Stimulated activated CD4-positive, alpha-beta T cell treated with anti-CD3 and anti-CD28 coated beads, Interleukin-15, amount 100 ng/mL, for 48 hours (primary cell): ENCODE measurements at regions not wholly inside any gene's neighbourhood (a gene's known extent, or its start where the extent isn't known, plus 50 kb on each side); places are given as distances from the start of the nearest gene placed in this dataset.

Experiments used
- DNase-seq, 2 donors: peaks; one replicate each; pipeline ENCODE4 v3.0.0-alpha.2; 2020; ENCODE audit warnings: low read depth in 2 of 2

GRCh38 chr11:8740129-8740528 is 57.5 kb downstream of the RPL27A start:
- no peak for DNase-seq

DNA sequence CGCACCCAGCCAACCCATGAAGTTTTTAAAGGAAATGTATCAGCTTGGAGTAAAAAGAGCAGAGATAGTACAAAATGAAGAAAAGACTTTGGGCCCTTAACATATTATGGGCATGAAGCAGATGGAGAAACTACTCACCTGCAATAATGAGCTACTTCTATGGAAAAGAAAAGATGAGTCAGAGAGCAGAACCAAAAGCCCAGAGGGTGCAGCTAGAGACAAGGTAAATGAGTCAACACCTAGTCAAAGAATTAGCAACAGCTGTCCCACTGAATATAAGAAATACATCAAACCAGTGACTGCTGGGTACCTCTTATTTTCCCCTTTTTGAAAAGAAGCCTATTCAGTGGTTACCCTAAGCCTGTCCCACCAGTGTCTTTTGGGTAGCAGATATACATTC is 61.8 kb downstream of the RPL27A start:
- no peak for DNase-seq

DNA sequence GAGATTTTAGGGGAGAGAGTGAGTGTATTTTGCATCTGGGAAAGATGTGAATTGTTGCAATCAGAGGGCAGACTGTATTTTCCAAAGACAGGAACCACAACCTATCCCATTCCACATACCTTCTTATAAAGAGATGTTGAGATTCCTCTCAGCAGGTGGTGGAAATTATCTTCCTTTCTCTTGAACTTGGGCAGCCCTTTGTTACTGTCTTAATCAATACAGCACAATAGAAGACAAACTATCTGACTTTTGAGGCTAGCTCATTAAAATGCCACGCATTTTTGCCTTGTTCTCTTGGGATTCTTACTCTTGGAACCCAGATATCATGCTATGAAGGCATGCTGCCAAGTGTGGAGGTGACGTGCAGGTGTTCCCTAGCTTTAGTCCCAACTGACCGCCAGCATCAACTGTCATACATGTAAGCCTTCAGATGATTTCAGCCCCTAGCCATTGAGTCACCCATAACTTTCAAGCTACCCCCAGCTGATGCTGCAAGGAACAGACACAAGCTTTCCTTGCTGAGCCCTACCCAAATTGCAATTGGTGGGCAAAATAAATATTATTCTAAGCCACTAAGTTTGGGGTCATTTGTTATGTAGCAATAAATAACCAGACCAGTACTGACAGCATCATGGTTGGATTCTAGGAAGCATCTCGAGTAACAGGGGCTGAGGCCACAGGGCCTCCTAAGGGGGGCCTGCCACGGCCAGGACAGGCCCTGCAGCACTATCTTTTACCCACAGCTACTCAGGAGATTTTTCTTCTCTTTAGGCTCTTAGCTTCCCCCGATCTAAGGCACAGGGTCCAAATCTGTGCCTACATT is 63.0 kb downstream of the RPL27A start:
- DNase-seq = no peak

DNA sequence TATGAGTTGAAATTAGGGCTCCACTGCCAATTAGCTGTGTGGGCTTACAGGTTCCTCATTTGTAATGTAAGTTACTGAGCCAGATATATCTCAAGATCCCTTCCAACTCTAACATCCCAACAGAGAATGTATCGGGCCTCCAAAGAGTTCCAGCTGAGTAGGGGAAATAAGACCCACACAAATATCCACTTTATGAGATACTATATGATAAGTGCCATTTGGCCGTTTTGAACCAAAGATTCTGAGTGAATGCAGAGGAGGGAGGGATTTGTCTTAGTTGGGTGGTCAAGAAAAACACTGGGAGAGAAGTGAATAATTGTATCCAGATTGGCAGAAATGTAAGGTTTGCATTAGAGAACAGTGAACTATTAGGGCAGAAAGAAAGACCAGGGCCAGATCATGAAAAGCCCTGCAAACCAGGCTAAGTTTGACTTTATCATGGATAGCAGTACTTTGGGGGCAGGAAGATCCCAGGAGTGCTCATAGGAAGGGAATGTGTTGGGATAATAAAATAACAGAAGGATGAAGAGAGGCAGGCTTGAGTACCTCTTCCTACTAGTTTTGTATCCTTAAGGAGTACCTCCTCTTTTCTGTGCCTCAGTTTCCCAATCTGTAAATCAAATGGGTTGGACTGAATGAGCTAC is 63.9 kb downstream of the RPL27A start:
- DNase-seq = no peak

- no peak for DNase-seq
These were observed 64.6 kb downstream of the RPL27A start for GRCh38 chr11:8747173-8747572.

DNA sequence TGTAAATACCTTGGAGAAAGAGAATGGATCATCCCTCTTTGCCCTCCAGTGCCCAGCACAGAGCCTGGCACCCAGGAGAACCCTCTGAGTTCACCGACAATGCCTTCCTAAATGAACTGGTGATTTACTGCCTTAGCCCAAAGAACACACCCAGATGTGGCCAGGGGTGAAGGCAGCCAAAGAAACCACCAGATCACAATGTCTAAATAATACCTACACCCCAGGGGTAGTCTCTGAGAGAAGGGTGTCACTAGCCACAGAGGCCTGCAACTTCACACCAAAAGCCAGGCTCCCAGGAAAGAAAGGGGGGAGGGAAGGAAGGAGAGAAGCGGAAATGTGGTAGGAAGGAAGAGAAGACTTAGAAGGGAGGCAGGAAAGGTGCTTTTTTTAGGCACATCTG is 65.7 kb downstream of the RPL27A start:
- DNase-seq = no peak

DNA sequence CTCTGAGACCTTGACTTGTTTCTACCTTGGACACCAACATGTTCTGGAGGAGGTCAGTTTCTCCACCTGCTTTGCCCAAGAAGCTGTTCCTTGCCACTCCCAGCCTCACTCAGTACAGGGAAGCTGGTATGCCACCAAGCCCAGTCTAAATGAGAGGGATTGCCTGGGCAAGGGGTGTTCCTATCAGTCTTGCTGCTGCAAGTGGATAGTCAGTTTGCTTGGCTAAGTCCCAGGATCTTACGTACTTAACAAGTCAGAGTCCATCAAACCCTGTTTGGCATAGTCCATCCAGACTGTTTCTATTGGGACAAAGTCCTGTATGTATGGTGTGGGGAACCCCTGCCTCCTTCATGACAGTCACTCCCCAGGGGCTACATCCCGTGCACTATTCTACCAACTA is 66.6 kb downstream of the RPL27A start:
- no peak for DNase-seq

- DNase-seq = no peak
These were observed 71.6 kb downstream of the RPL27A start for GRCh38 chr11:8754241-8754640.

DNA sequence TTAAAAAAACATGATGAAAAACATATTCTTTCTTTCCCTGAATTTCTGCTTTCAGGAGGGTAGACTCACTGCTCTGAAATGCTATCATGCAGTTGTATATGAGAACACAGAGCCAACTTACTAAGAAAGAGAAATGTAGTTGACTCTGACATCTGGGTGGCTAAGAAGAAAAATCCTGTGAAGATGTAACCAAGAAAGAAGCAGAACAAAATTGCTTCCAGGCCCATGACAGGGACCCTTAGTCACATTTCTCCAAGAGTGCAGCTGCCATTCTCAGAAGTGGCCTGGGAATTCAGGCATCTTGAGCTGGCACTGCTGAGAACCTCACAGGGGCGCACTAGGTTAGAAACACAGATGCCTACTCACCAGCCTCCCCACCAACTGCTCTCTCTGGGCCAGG is 73.6 kb downstream of the RPL27A start:
- DNase-seq = no peak

- no peak for DNase-seq
These were observed 74.5 kb downstream of the RPL27A start for GRCh38 chr11:8757047-8757446.

- no peak for DNase-seq
These were observed 74.9 kb downstream of the RPL27A start for GRCh38 chr11:8757533-8757932.

- no peak for DNase-seq
These were observed 76.1 kb downstream of the RPL27A start for GRCh38 chr11:8758619-8759169.

GRCh38 chr11:8759634-8760033 is 77.0 kb downstream of the RPL27A start:
- no peak for DNase-seq

GRCh38 chr11:8760896-8761295 is 78.3 kb downstream of the RPL27A start:
- DNase-seq = no peak

DNA sequence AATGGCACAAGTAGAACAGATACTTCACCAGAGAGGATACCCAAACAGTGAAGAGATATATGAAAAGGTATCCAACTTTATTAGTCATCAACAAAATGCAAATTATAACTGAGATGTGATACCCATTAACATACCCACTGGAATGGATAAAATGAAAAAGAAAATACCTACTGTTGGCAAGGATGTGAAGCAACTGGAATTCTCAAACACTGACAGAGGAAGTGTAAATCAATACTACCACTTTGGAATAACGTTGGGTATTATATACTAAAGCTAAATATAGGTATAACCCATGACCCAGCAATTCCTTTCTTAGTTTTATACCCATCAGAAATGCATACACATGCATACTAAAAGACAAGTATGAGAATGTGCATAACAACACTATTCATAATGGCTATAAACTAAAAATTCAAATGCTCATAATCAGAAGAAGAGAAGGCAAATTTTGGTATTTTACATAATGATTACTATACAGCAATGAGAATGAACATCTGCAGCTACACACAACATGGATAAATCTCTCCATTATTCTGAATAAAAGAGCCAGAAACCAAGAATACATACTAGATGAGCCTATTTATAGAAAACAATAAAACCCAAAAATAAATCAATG is 80.6 kb downstream of the RPL27A start:
- no peak for DNase-seq

DNA sequence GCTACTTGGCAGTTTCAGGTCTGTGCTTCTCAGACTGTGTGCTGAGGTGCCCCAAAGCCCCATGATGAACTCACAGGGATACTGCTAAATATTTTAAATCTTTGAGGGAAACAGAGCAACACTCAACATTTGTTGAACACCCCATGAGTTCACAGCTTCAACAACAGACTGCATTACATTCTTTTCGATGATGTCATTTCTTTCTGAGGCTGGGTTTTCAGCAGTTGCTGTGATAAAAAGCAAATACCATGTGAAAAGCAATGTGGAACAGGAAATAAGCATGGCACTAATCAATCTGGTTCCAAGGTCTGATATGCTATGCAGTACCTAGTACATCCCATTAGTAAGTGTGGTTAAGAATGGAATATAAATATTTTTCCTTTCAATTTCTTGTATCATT is 82.7 kb downstream of the RPL27A start:
- DNase-seq = no peak

DNA sequence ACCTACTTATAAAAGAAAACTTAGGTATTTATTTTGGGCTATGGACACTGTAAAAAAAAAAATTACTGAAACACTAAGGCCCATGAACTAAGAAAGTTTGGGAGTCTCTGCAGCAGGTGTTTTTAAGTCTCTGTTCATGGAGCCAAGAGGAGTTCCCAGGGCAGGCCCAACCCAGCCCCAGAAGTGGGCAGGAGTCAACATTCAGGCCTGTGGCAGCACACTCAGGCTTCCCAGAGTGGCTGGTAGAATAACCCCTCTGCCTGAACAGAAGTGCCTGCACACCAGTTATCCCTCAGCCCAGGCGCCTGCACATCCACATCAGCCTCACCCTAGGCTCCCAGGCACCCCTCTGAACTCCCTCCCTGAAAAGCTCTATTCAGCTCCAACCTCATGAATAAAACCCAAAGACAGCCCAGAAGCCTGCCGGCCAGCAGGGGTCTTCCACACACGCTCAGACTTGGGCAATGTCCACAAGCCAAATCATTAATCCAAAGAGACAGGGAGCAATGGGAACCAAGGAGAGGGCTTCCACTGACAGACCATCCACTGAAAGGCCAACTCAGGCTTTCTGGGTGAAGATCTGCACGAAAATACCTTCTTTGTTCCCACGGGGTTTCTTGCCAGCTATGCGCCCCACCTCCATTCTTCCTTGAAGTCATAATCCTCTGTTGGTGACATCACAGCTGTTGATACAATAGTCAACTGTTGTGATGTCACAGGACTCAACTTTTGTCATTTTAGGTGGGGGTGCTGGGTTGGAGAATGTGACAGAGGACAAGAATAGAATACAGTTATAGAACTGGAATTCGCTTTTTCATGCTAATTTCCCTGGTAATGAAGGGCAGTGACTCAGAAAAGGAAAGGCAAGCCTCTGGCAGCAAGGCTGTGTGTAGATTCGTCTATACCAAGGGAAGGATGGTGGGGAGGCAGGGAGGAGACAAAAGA is 83.7 kb downstream of the RPL27A start:
- DNase-seq = no peak

GRCh38 chr11:8766988-8767374 is 84.4 kb downstream of the RPL27A start:
- no peak for DNase-seq

DNA sequence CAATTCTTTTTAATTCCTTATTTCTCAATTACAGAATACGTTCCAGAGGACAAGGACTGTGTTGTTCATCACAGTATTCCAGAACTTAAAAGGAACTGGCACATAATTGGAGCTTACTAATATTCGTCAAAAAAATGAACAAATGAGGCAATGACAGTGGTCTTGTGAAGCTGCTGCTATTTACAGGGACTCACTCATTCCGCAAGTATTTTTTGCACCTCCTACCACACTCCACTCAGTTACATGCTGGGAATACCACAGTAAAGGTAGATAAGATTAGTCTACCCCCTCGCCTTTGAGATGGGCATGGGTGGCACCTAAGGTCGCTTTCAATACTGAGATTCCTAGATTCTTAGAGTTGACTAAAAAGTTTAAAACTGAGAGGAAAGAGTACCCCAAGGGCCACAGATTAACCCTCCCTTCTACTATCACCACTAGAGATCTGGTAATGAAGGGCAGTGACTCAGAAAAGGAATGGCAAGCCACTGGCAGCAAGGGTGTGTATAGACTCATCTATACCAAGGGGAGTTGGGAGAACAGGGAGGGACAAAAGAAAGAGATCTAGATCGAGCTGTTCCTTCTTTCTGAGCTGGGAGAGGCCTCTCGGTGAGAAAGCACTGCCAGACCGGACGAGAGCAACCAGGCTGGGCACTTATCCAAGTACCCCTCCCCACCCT is 85.0 kb downstream of the RPL27A start:
- DNase-seq = no peak

DNA sequence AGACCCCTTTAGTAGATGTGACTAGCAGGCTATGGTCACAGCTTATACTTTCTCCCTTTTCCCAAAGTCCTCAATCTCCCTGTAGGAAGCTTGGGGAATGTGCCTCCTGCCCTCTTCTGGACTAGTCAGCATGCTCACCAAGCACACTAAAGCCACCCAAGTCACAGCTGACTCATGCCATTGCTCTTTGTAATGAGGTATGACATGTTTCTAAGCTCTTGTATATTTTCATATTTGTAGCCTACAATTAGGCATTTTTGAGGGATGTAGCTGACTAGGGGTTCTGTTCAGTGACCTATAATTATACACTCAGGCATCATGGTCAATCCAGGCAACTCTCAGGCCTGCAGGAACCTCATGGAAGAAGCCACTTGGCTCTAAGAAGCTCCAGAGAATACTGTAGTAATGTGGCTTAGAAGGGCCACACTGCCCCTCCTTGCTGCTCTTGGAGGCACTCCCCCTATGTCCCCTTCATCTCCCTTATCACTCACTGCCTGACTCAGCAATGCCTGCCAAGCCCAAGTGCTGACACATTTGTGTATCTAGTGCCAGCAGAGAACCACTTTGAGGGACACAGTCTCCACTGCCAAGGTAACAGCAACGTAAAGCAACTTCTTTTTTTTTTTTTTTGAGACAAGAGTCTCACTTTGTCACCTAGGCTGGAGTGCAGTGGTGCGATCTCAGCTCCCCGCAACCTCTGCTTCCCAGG is 86.2 kb downstream of the RPL27A start:
- DNase-seq = no peak
